Heart left ventricle (tissue), 16 donors: ENCODE measurements at regions not wholly inside any gene's neighbourhood (a gene's known extent, or its start where the extent isn't known, plus 50 kb on each side); places are given as distances from the start of the nearest gene placed in this dataset.

Experiments used
- ATAC-seq, 4 donors: fragments of 200-7000 bp; cut with Tn5 transposase; one replicate each; pipeline ENCODE4 v1.9.1; 2020 to 2022; ENCODE audit warnings: moderate library complexity in 4 of 4, mild to moderate bottlenecking in 3 of 4, moderate number of reproducible peaks in 1 of 4
- DNase-seq, 5 donors: peaks; one replicate each; pipeline ENCODE4 v3.0.0-alpha.2; 2020
- H3K27ac ChIP-seq, 12 donors: fragments of 200-600 bp; sonication (generic) in 4 of 12; one replicate each; pipeline versions ENCODE4 v1.5.0 to v1.8.0; 2016 to 2022; ENCODE audit warnings: mild to moderate bottlenecking in 2 of 12
- H3K27me3 ChIP-seq, 9 donors: fragments of 200-600 bp; sonication (generic) in 2 of 9; one replicate each; pipeline versions ENCODE4 v1.5.1 to v1.8.0; 2016 to 2022; ENCODE audit warnings: mild to moderate bottlenecking in 3 of 9
- H3K36me3 ChIP-seq, 9 donors: fragments of 200-600 bp; sonication (generic) in 2 of 9; one replicate each; pipeline versions ENCODE4 v1.5.0 to v1.8.0; 2018 to 2022; ENCODE audit warnings: mild to moderate bottlenecking in 2 of 9
- H3K4me1 ChIP-seq, 12 donors: fragments of 200-600 bp; sonication (generic) in 4 of 12; one replicate each; pipeline versions ENCODE4 v1.5.0 to v1.8.0; 2016 to 2022; ENCODE audit warnings: mild to moderate bottlenecking in 3 of 12
- H3K4me3 ChIP-seq, 12 donors: fragments of 200-600 bp; sonication (generic) in 4 of 12; one replicate each; pipeline versions ENCODE4 v1.5.0 to v1.8.0; 2017 to 2022; ENCODE audit warnings: mild to moderate bottlenecking in 9 of 12, moderate library complexity in 4 of 12
- H3K9me3 ChIP-seq, 12 donors: fragments of 200-600 bp; sonication (generic) in 4 of 12; one replicate each; pipeline versions ENCODE4 v1.5.0 to v1.8.0; 2016 to 2022; ENCODE audit warnings: mild to moderate bottlenecking in 1 of 12
- CTCF ChIP-seq, 12 donors: fragments of 200-600 bp; sonication (generic) in 4 of 12; IDR thresholded peaks; one replicate each; pipeline versions ENCODE4 v1.5.0 to v1.8.0; 2018 to 2022; ENCODE audit warnings: antibody characterized with exemption in 12 of 12, mild to moderate bottlenecking in 5 of 12
- POLR2A ChIP-seq, 2 donors: fragments of 450-650 bp; IDR thresholded peaks; one replicate each; pipeline ENCODE4 v1.6.1; 2017; ENCODE audit warnings: antibody characterized with exemption in 2 of 2, mild to moderate bottlenecking in 2 of 2, moderate library complexity in 2 of 2
- WGBS, 4 donors: extraction: QIAGEN DNeasy Blood & Tissue Kit in 2 of 4; methylation state at CpG; one replicate each; pipeline versions ENCODE4 v1.1.5 to v1.1.7; 2013 to 2018; 5-methylcytosine and 5-hydroxymethylcytosine counted together
- intact Hi-C, 10 donors: fragments of 100-400 bp; cut with DNase I; formaldehyde crosslinking; loops; one replicate each; pipeline versions ENCODE4 v1.11.1 to v1.14.2; 2022
- donor health status: ischemic (EF 13 %, LVEDD 7.1; RV severe dilation, severe dysfunction).
- donor health status: healthy with polysubstance abuse.
- donor health status: DM: no; HTN: yes; CAD: no.
- donor health status: DM: no; HTN: no; CAD: no.
- donor health status: ischemic (EF 25% LVEDD 6.9; RV normal size, moderate dysfunction).
- donor health status: ischemic (EF 25% LVEDD 5.7; RV mildly dilated, moderate dysfunction).
- donor health status: healthy.
- donor health status: DM: yes; HTN: yes; CAD: no.
- donor health status: ischemic (EF 35%, LVEDD 5.7; RV mildly dilated, moderate dysfunction).
- donor health status: nonischemic (EF 11% LVEDD 7.7; RV severe dilation, severe dysfunction).
- donor health status: DM: yes; HTN: yes; CAD: no.
- donor health status: PGD.
- donor health status: ischemic (EF 29% LVEDD 5.4; RV normal size, mild dysfunction).
- donor health status: nonischemic (EF 23%, LVEDD 6.1; RV moderate dilation, normal function).

- DNase-seq = no peak
- no peak for ATAC-seq
- intact Hi-C loops = loop anchor here in 3 of 10 donors (5.0 kb wide), 2 partner anchors 41 to 51 kb away; no protein-coding TSS in a partner anchor
- peaks cover 0 to 28% (median 0%) of the 10 kb centered on the region in 9 donors for H3K27me3 ChIP-seq
- H3K4me3 ChIP-seq = no peak overlapping the region
- peaks cover 0 to 9% (median 0%) of the 10 kb centered on the region in 12 donors for H3K4me1 ChIP-seq
- no peak for TF ChIP-seq POLR2A (IDR thresholded peaks at IDR 0.05)
- no peak for TF ChIP-seq CTCF (IDR thresholded peaks at IDR 0.05)
- no peaks in the 10 kb centered on the region for H3K36me3 ChIP-seq
- WGBS, 4 donors = 64 to 70% (median 67%) methylated on average over 10 of the region's 10 CpGs
- no peak overlapping the region for H3K27ac ChIP-seq
- no peaks in the 10 kb centered on the region for H3K9me3 ChIP-seq
Observed at GRCh38 chr11:119533462-119533861, 110.5 kb upstream of the THY1 start.

- no peak overlapping the region for H3K27ac ChIP-seq
- H3K27me3 ChIP-seq = peaks cover 0 to 28% (median 0%) of the 10 kb centered on the region in 9 donors
- WGBS, 4 donors = 74 to 90% (median 81%) methylated on average over 2 of the region's 2 CpGs
- DNase-seq (no peak), ATAC-seq (no peak)
- peaks cover 0 to 9% (median 0%) of the 10 kb centered on the region in 12 donors for H3K4me1 ChIP-seq
- H3K9me3 ChIP-seq = no peaks in the 10 kb centered on the region
- H3K36me3 ChIP-seq = no peaks in the 10 kb centered on the region
- H3K4me3 ChIP-seq = no peak overlapping the region
- TF ChIP-seq POLR2A (IDR thresholded peaks at IDR 0.05) = no peak
- no peak for TF ChIP-seq CTCF (IDR thresholded peaks at IDR 0.05)
- intact Hi-C loops = loop anchor here in 3 of 10 donors (5.0 kb wide), 2 partner anchors 40 to 50 kb away; no protein-coding TSS in a partner anchor
Observed at GRCh38 chr11:119532551-119532950, 109.6 kb upstream of the THY1 start.

GRCh38 chr11:119531623-119532022 is 108.7 kb upstream of the THY1 start:
- peaks cover 0 to 9% (median 0%) of the 10 kb centered on the region in 12 donors for H3K4me1 ChIP-seq
- H3K4me3 ChIP-seq = no peak overlapping the region
- TF ChIP-seq POLR2A (IDR thresholded peaks at IDR 0.05) = no peak
- TF ChIP-seq CTCF (IDR thresholded peaks at IDR 0.05) = no peak
- ATAC-seq (no peak), DNase-seq (no peak)
- intact Hi-C loops = loop anchor here in 3 of 10 donors (5.0 kb wide), 2 partner anchors 39 to 49 kb away; no protein-coding TSS in a partner anchor
- no peaks in the 10 kb centered on the region for H3K36me3 ChIP-seq
- 76 to 80% (median 79%) methylated on average over 5 to 8 of the region's 8 CpGs for WGBS, 4 donors
- H3K27me3 ChIP-seq = peaks cover 0 to 22% (median 0%) of the 10 kb centered on the region in 9 donors
- no peak overlapping the region for H3K27ac ChIP-seq
- no peaks in the 10 kb centered on the region for H3K9me3 ChIP-seq

GRCh38 chr11:119531056-119531455 is 108.1 kb upstream of the THY1 start:
- DNase-seq = no peak
- no peak overlapping the region for H3K27ac ChIP-seq
- 53 to 79% (median 69%) methylated on average over 2 to 3 of the region's 3 CpGs for WGBS, 4 donors
- TF ChIP-seq CTCF (IDR thresholded peaks at IDR 0.05) = no peak
- no peak for TF ChIP-seq POLR2A (IDR thresholded peaks at IDR 0.05)
- H3K36me3 ChIP-seq = no peaks in the 10 kb centered on the region
- no peak for ATAC-seq
- no peaks in the 10 kb centered on the region for H3K9me3 ChIP-seq
- intact Hi-C loops = loop anchor here in 3 of 10 donors (5.0 kb wide), 2 partner anchors 39 to 49 kb away; no protein-coding TSS in a partner anchor
- peaks cover 0 to 9% (median 0%) of the 10 kb centered on the region in 12 donors for H3K4me1 ChIP-seq
- peaks cover 0 to 19% (median 0%) of the 10 kb centered on the region in 9 donors for H3K27me3 ChIP-seq
- no peak overlapping the region for H3K4me3 ChIP-seq
